PC-9 (cell line): ENCODE measurements at regions not wholly inside any gene's neighbourhood (a gene's known extent, or its start where the extent isn't known, plus 50 kb on each side); places are given as distances from the start of the nearest gene placed in this dataset.

Experiments
- BruUV-seq: library from RNA; stranded (reverse); fragments of 400-500 nt; replicated peaks from 2 replicates; lab custom pipeline; 2021; lab: Mats Ljungman, UMichigan
- CTCF ChIA-PET: fragments of 300-600 bp; sonication (Branson Sonifier 250); formaldehyde crosslinking; loops from one replicate; lab custom pipeline; 2022; ENCODE audit warnings: antibody characterized with exemption; lab: Charles Lee
- POLR2A ChIA-PET: fragments of 300-600 bp; sonication (Branson Sonifier 250); formaldehyde crosslinking; loops from one replicate; lab custom pipeline; 2022; ENCODE audit warnings: antibody characterized with exemption; ENCODE audit not compliant: unreplicated experiment; lab: Charles Lee
- DNase-seq, 2 experiments: peaks; one replicate each; pipeline versions ENCODE4 v3.0.0 to v3.0.0-alpha.2; 2015 to 2022; ENCODE audit warnings: mixed read lengths in 1 of 2
- H2AFZ ChIP-seq: fragments of 200-600 bp; sonication (generic); 2 replicates; pipeline ENCODE4 v1.8.1; 2017; ENCODE audit warnings: antibody characterized with exemption
- H3F3A ChIP-seq: fragments of 200-600 bp; sonication (generic); 2 replicates; pipeline ENCODE4 v1.8.1; 2017; ENCODE audit warnings: antibody characterized with exemption, mild to moderate bottlenecking, low read depth; ENCODE audit not compliant: insufficient read depth
- H3K27ac ChIP-seq: fragments of 200-600 bp; sonication (generic); 2 replicates; pipeline ENCODE4 v1.6.1; 2016; ENCODE audit warnings: mixed run types
- H3K27me3 ChIP-seq: fragments of 200-600 bp; sonication (generic); 2 replicates; pipeline ENCODE4 v1.6.1; 2016; ENCODE audit warnings: low read depth, mixed run types; ENCODE audit not compliant: insufficient read depth
- H3K36me3 ChIP-seq: fragments of 200-600 bp; sonication (generic); 2 replicates; pipeline ENCODE4 v1.6.1; 2016; ENCODE audit warnings: low read depth, mixed run types
- H3K4me1 ChIP-seq: fragments of 200-600 bp; sonication (generic); replicated peaks from 2 replicates; pipeline ENCODE4 v1.6.1; 2016; ENCODE audit warnings: mixed run types; ENCODE audit not compliant: insufficient read depth
- H3K4me2 ChIP-seq: fragments of 200-600 bp; sonication (generic); 2 replicates; pipeline ENCODE4 v1.6.1; 2017; ENCODE audit warnings: mixed run types
- H3K4me3 ChIP-seq: fragments of 200-600 bp; sonication (generic); 2 replicates; pipeline ENCODE4 v1.6.1; 2016; ENCODE audit warnings: mixed run types
- H3K79me2 ChIP-seq: fragments of 200-600 bp; sonication (generic); 2 replicates; pipeline ENCODE4 v1.6.1; 2017; ENCODE audit warnings: low read depth, mixed run types
- H3K9me2 ChIP-seq: fragments of 200-600 bp; sonication (generic); 2 replicates; pipeline ENCODE4 v1.8.1; 2017; ENCODE audit warnings: mild to moderate bottlenecking; ENCODE audit not compliant: insufficient read depth
- H3K9me3 ChIP-seq: fragments of 200-600 bp; sonication (generic); 2 replicates; pipeline ENCODE4 v1.8.1; 2016; ENCODE audit warnings: low read depth; ENCODE audit not compliant: insufficient read depth
- H4K20me1 ChIP-seq: fragments of 200-600 bp; sonication (generic); 2 replicates; pipeline ENCODE4 v1.8.1; 2017; ENCODE audit not compliant: insufficient read depth
- CTCF ChIP-seq: fragments of 200-600 bp; sonication (generic); conservative IDR thresholded peaks from 2 replicates; pipeline ENCODE4 v1.6.1; 2017; ENCODE audit warnings: mixed run types, antibody characterized with exemption, mild to moderate bottlenecking, moderate library complexity
- EZH2 ChIP-seq: fragments of 200-600 bp; sonication (generic); IDR thresholded peaks from 2 replicates; pipeline ENCODE4 v1.8.0; 2017; ENCODE audit warnings: antibody characterized with exemption, low read depth
- intact Hi-C: fragments of 100-400 bp; cut with micrococcal nuclease; formaldehyde crosslinking; loops from one replicate; pipeline ENCODE4 v1.10.0; 2022; ENCODE audit not compliant: unreplicated experiment

GRCh38 chr5:104345222-104346016 is 782.8 kb upstream of the NUDT12 start:
- TF ChIP-seq CTCF = no peak
- no peak for TF ChIP-seq EZH2
- intact Hi-C loops = no loop called here
- POLR2A ChIA-PET = no interaction called here

GRCh38 chr5:104344809-104345208 is 782.2 kb upstream of the NUDT12 start:
- TF ChIP-seq CTCF = no peak
- no peak for TF ChIP-seq EZH2
- no TSS peak for BruUV-seq
- Histone ChIP-seq H3F3A (no peaks in the 10 kb centered on the region), H3K4me2 (no peak overlapping the region), H3K27ac (no peak overlapping the region), H3K4me3 (no peak overlapping the region), H4K20me1 (no peaks in the 10 kb centered on the region), H3K79me2 (no peaks in the 10 kb centered on the region), H3K27me3 (no peaks in the 10 kb centered on the region), H2AFZ (no peak overlapping the region), H3K4me1 (no peaks in the 10 kb centered on the region), H3K9me3 (no peaks in the 10 kb centered on the region), H3K9me2 (no peaks in the 10 kb centered on the region), H3K36me3 (no peaks in the 10 kb centered on the region)
- ChIA-PET POLR2A (no interaction called here), CTCF (no interaction called here)
- intact Hi-C loops = no loop called here
- DNase-seq = no peak

More at GRCh38 chr5:104345222-104346016, 782.8 kb upstream of the NUDT12 start:
- BruUV-seq = no TSS peak
- Histone ChIP-seq H3K9me3 (no peaks in the 10 kb centered on the region), H3K79me2 (no peaks in the 10 kb centered on the region), H3K27me3 (no peaks in the 10 kb centered on the region), H3K4me3 (no peak overlapping the region), H3K4me1 (no peaks in the 10 kb centered on the region), H2AFZ (no peak overlapping the region), H3K36me3 (no peaks in the 10 kb centered on the region), H3K4me2 (no peak overlapping the region), H4K20me1 (no peaks in the 10 kb centered on the region), H3K27ac (no peak overlapping the region), H3F3A (no peaks in the 10 kb centered on the region), H3K9me2 (no peaks in the 10 kb centered on the region)
- no peak for DNase-seq
- CTCF ChIA-PET = no interaction called here

GRCh38 chr5:104327801-104328200 is 765.2 kb upstream of the NUDT12 start:
- H3F3A ChIP-seq = no peaks in the 10 kb centered on the region
- H3K36me3 ChIP-seq = no peaks in the 10 kb centered on the region
- H2AFZ ChIP-seq = no peak overlapping the region
- intact Hi-C loops = no loop called here
- no peak for DNase-seq
- TF ChIP-seq EZH2 = no peak
- no peak for TF ChIP-seq CTCF
- no peaks in the 10 kb centered on the region; the same call in 1 of the 2 replicates for H3K9me3 ChIP-seq
- H3K4me1 ChIP-seq = no peaks in the 10 kb centered on the region
- CTCF ChIA-PET = no interaction called here
- no peak overlapping the region for H3K27ac ChIP-seq
- no peaks in the 10 kb centered on the region for H3K79me2 ChIP-seq
- no peaks in the 10 kb centered on the region for H3K9me2 ChIP-seq
- H3K27me3 ChIP-seq = no peaks in the 10 kb centered on the region
- BruUV-seq = no TSS peak
- H4K20me1 ChIP-seq = no peaks in the 10 kb centered on the region
- no peak overlapping the region for H3K4me2 ChIP-seq
- no peak overlapping the region for H3K4me3 ChIP-seq
- POLR2A ChIA-PET = no interaction called here
